BLaER1 (cell line): ENCODE measurements at regions not wholly inside any gene's neighbourhood (a gene's known extent, or its start where the extent isn't known, plus 50 kb on each side); places are given as distances from the start of the nearest gene placed in this dataset.
"Not testable (repeated sequence)": the region's sequence is repeated elsewhere in the genome, so short reads cannot be mapped to it uniquely, and the experiment has no call there.

Source experiments
- H3K27ac ChIP-seq: shearing (Covaris generic); formaldehyde crosslinking; 2 replicates; pipeline ENCODE4 v1.8.1; 2022
- H3K27me3 ChIP-seq: shearing (Covaris generic); formaldehyde crosslinking; 2 replicates; pipeline ENCODE4 v1.8.1; 2022
- H3K36me3 ChIP-seq: shearing (Covaris generic); formaldehyde crosslinking; 2 replicates; pipeline ENCODE4 v1.8.1; 2022
- H3K4me1 ChIP-seq: shearing (Covaris generic); formaldehyde crosslinking; 2 replicates; pipeline ENCODE4 v1.8.1; 2022
- H3K4me2 ChIP-seq: shearing (Covaris generic); formaldehyde crosslinking; 2 replicates; pipeline ENCODE4 v1.8.1; 2022
- H3K4me3 ChIP-seq: shearing (Covaris generic); formaldehyde crosslinking; 2 replicates; pipeline ENCODE4 v1.8.1; 2022
- H3K9ac ChIP-seq: shearing (Covaris generic); formaldehyde crosslinking; 2 replicates; pipeline ENCODE4 v1.8.1; 2022
- H3K9me3 ChIP-seq: shearing (Covaris generic); formaldehyde crosslinking; 2 replicates; pipeline ENCODE4 v1.8.1; 2022
- H4K20me1 ChIP-seq: shearing (Covaris generic); formaldehyde crosslinking; 2 replicates; pipeline ENCODE4 v1.8.1; 2022
- Cebpa-rat ChIP-seq: shearing (Covaris generic); IDR thresholded peaks from 2 replicates; pipeline ENCODE4 v1.8.1; 2022

DNA sequence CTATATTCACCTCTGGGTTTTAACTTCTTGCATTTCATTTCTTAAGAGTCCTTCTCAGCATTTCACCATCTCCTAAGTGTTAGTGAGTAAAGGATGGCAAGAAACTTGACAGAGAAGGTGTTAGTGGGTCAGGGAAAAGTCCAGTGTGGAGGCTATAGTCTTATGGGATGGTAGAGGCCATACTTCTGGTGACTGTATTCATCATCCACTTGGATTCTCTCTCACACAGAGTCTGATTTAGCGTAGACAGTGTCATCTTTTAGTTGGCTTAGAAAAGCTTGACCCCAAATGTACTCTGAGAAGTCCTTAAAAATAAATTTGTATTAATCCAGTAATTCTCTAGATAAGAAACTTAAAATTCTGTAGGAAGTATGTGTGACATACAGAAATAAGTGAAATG is 232.4 kb upstream of the FBXO33 start:
- Histone ChIP-seq H3K4me2 (peak overlapping the region; percentile 77), H3K36me3 (no peaks in the 10 kb centered on the region), H3K27me3 (no peaks in the 10 kb centered on the region), H3K4me1 (peaks cover 66% of the 10 kb centered on the region), H3K9ac (peak overlapping the region; percentile 60; the same call in 1 of the 2 replicates), H3K4me3 (peak overlapping the region; percentile 43), H3K9me3 (peaks cover 8% of the 10 kb centered on the region; the same call in 1 of the 2 replicates), H3K27ac (peak overlapping the region; percentile 78), H4K20me1 (no peaks in the 10 kb centered on the region)
- TF ChIP-seq Cebpa-rat, result no peak

DNA sequence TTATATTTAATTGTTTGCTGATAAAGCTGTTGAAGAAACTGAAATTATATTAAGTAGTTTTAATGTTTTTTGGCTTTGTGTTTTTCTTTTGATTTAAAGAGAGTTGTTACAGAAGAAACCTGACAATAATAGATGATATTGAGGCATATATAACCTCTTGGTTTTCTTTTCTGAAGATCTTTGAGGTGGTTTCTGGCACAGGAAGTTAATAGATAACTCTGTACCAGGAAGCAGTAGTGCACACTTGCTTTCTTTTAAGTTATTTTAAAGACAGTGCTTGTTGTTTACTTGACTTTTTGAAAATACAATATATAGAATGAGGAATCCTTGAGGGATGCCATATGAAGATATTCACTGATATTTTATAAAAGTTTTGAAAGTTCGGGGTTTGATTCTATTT is 209.0 kb upstream of the FBXO33 start:
- TF ChIP-seq Cebpa-rat, result no peak
- no peaks in the 10 kb centered on the region for H3K36me3 ChIP-seq
- H4K20me1 ChIP-seq, result no peaks in the 10 kb centered on the region
- H3K27ac ChIP-seq, result 0 out of 2 replicates have a peak overlapping the region, but pooled peaks have one; percentile 27
- peaks cover 17% of the 10 kb centered on the region for H3K9me3 ChIP-seq
- H3K27me3 ChIP-seq, result no peaks in the 10 kb centered on the region
- no peak overlapping the region for H3K9ac ChIP-seq
- H3K4me3 ChIP-seq, result no peak overlapping the region
- H3K4me2 ChIP-seq, result peak overlapping the region; percentile 53
- peaks cover 21% of the 10 kb centered on the region for H3K4me1 ChIP-seq

DNA sequence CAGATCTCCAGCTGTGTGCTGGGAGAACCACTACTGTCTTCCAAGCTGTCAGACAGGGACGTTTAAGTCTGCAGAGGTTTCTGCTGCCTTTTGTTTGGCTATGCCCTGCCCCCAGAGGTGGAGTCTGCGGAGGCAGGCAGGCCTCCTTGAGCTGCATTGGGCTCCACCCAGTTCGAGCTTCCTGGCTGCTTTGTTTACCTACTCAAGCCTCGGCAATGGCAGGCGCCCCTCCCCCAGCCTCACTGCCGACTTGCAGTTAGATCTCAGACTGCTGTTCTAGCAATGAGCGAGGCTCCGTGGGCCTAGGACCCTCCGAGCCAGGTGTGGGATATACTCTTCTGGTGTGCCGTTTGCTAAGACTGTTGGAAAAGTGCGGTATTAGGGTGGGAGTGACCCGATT is 206.8 kb upstream of the FBXO33 start:
- peaks cover 17% of the 10 kb centered on the region for H3K9me3 ChIP-seq

DNA sequence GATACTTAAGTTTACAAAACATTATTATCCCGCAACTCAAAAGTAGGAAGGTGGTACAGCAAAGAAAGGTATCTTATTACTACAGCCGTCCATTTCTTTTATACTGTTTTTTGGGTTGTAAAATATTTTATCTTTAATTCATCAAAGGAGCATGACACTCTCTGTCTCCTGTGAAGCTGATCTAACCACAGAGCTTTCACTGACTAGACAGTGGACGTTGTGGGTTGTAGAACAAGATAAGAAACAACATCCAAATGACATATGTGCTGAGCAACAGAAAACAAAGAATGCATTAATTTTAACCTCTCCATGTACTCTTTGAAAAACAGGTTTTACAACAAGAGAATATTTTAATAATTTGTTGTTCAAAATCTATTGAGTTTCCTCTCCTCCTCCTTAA is 195.9 kb upstream of the FBXO33 start:
- Histone ChIP-seq H3K9ac (no peak overlapping the region), H3K4me1 (no peaks in the 10 kb centered on the region), H4K20me1 (no peaks in the 10 kb centered on the region), H3K27me3 (no peaks in the 10 kb centered on the region), H3K4me3 (no peak overlapping the region), H3K36me3 (no peaks in the 10 kb centered on the region), H3K9me3 (no peaks in the 10 kb centered on the region), H3K27ac (no peak overlapping the region), H3K4me2 (no peak overlapping the region)
- no peak for TF ChIP-seq Cebpa-rat

More for the DNA sequence above, 206.8 kb upstream of the FBXO33 start:
- H3K36me3 ChIP-seq, H3K4me2 ChIP-seq, H3K27me3 ChIP-seq, H3K9ac ChIP-seq, H4K20me1 ChIP-seq, H3K27ac ChIP-seq, H3K4me3 ChIP-seq: not testable (repeated sequence)
- H3K4me1 ChIP-seq, result peaks cover 21% of the 10 kb centered on the region

DNA sequence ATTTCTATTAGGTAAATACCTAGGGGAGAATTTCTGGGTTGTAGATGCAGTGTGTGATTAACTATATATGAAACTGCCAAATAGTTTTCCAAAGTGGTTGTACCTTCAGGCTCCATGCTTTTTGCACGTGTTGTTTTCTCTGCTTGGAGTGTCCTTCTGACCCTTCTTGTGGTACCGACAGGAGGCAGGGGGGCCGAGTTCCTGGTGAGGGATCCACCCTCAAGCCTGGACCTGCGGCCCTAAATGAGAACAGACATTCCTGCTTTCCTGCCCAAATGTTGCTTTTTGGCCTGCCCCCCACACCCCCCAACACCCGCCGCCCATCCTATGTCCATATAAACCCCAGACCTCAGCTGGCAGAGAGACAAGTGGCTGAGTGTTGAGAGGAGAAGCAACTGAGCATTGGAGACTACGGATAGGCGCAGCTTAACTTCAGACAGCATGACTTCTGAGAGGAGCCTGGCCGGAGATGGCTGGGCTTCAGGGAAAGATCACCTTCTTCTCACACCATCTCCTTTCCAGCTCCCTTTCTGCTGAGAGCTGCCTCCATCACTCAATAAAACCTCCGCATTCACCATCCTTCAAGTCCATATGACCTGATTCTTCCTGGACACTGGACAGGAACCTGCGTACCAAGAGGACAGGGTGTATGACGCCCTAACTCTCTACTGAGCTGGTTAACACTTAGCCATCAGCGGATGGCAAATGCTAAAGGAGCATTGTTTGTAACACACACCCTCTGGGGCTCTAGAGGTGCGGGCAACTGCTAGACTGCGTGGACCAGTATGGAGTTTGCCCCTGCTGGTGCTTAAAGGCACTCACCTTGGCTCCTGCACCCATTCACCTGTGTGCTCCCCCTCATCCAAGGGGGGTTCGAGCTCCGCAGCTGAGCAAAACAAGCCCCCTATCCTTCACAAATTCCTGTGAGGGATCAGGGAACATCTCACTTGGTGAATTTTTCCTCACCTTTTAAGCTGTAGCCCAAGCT is 194.7 kb upstream of the FBXO33 start:
- Histone ChIP-seq H3K9me3 (peaks cover 10% of the 10 kb centered on the region), H3K4me2 (no peak overlapping the region), H3K9ac (no peak overlapping the region), H4K20me1 (no peaks in the 10 kb centered on the region), H3K4me3 (no peak overlapping the region), H3K4me1 (no peaks in the 10 kb centered on the region), H3K36me3 (no peaks in the 10 kb centered on the region), H3K27me3 (no peaks in the 10 kb centered on the region), H3K27ac (no peak overlapping the region)
- no peak for TF ChIP-seq Cebpa-rat

DNA sequence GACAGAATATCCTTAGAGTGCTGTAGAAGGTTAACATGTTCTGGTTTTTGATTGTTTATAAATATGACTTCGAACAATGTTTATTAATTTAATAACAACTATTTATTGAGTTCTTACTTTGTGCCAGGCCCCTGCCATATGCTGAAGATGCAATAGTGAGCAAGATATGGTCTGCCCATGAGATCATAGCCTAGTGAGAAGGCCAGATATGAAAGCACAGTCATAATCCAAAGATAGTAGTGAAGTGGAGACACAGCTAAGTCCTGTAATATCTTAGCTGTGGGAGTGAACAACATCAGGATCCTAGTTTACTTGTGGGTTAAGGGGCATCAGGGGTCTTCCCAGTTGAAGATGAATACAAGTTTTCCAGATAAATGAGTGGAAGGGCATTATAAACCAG is 189.4 kb upstream of the FBXO33 start:
- no peak overlapping the region for H3K9ac ChIP-seq
- peaks cover 6% of the 10 kb centered on the region; the same call in 1 of the 2 replicates for H3K4me1 ChIP-seq
- TF ChIP-seq Cebpa-rat, result no peak
- peaks cover 10% of the 10 kb centered on the region for H3K9me3 ChIP-seq
- H3K27ac ChIP-seq, result no peak overlapping the region
- no peak overlapping the region for H3K4me3 ChIP-seq
- no peak overlapping the region for H3K4me2 ChIP-seq
- no peaks in the 10 kb centered on the region for H3K27me3 ChIP-seq
- no peaks in the 10 kb centered on the region for H3K36me3 ChIP-seq
- no peaks in the 10 kb centered on the region for H4K20me1 ChIP-seq

DNA sequence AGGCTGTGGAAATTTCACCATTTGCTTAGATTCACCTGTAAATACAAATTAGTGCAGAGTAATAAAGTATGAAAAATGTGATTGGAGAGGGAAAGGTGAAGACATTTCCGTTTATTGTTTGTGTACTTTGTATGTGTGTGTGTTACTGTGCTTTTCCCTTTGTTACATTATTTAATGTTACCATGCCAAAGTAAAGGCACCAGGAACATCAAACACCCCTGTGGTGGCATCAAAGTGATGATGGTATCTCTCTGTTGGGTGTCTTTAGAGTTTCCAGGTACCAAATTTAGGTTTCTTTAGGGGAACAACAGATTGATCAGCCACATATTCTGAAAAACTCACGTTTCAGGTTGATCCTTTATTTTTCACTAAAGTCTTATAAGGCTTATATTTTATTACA is 189.0 kb upstream of the FBXO33 start:
- Histone ChIP-seq H3K27me3 (no peaks in the 10 kb centered on the region), H3K4me1 (peaks cover 6% of the 10 kb centered on the region; the same call in 1 of the 2 replicates), H4K20me1 (no peaks in the 10 kb centered on the region), H3K9me3 (peaks cover 10% of the 10 kb centered on the region), H3K36me3 (no peaks in the 10 kb centered on the region), H3K4me3 (no peak overlapping the region), H3K4me2 (no peak overlapping the region), H3K9ac (no peak overlapping the region), H3K27ac (no peak overlapping the region)
- TF ChIP-seq Cebpa-rat, result no peak

DNA sequence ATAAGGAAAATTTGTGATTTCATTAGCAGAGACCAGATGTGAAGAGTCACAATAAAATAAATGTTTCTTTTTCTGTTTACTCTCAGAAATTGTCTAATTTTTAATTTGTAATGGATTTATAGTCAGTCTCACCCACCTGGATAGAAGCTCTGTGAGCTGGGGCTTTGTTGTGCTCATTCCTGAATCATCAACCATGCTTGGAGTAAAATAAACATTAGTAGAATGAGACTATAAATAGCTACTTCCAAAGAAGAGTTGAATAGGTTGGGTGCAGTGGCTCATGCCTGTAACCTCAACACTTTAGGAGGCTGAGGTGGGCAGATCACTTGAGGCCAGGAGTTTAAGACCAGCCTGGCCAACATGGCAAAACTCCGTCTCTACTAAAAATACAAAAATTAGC is 185.3 kb upstream of the FBXO33 start:
- H3K4me2 ChIP-seq, result no peak overlapping the region
- H3K9ac ChIP-seq, result no peak overlapping the region
- H3K4me1 ChIP-seq, result peaks cover 14% of the 10 kb centered on the region; the same call in 1 of the 2 replicates
- H3K9me3 ChIP-seq, result peaks cover 5% of the 10 kb centered on the region
- no peak overlapping the region for H3K4me3 ChIP-seq
- no peaks in the 10 kb centered on the region for H4K20me1 ChIP-seq
- H3K27me3 ChIP-seq, result no peaks in the 10 kb centered on the region
- no peaks in the 10 kb centered on the region for H3K36me3 ChIP-seq
- H3K27ac ChIP-seq, result no peak overlapping the region
- no peak for TF ChIP-seq Cebpa-rat

DNA sequence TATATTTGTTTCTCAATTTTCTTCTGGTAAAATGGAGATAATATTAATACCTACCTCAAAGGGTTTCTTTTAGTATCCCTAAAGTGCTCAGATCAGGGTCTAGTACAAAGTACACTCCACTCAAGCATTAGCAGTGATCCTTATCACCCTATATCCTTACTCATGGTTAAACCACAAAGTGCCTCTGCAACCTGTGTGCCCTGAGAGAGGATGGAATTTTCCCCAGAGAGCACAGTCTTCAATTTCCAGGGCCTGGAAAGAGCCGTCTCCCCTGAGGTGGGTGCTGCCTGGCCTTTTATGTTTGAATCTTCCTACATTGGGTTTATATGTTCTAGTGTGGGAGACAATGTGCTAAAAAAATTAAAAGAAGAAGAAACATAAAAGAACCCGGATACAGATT is 183.1 kb upstream of the FBXO33 start:
- H4K20me1 ChIP-seq, result no peaks in the 10 kb centered on the region
- no peaks in the 10 kb centered on the region for H3K27me3 ChIP-seq
- H3K4me3 ChIP-seq, result no peak overlapping the region
- H3K9me3 ChIP-seq, result no peaks in the 10 kb centered on the region
- no peak overlapping the region for H3K4me2 ChIP-seq
- H3K4me1 ChIP-seq, result peaks cover 14% of the 10 kb centered on the region; the same call in 1 of the 2 replicates
- H3K27ac ChIP-seq, result no peak overlapping the region
- no peak for TF ChIP-seq Cebpa-rat
- H3K36me3 ChIP-seq, result no peaks in the 10 kb centered on the region
- H3K9ac ChIP-seq, result no peak overlapping the region

DNA sequence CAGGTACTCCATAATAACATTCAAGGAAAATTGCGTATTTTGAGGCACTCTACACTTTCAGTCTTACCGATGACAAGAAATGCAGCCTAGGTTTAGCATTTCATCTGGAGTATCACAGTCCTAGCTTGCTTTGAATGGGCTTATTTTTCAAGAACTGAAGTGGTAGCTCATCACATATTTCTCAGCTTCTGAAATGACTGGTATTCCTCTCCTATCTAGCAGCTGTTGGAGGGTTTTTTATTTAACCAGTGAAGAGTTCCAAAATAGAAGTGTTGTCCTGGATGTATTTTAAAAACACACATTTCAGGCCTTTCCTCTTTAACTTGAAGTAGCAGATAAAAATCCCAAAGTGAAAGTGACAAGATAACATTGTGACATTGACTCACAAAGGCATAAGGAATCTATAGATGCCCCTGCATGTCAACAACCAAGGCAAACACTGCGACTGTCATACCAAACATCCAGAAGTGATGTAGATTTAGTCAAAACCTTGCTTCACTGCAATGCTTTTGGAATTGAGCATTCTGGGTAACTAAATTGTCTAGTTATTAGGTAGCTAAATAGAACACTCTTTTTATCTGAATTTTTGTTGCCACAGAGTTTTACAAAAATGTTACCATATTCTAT is 182.2 kb upstream of the FBXO33 start:
- Histone ChIP-seq H3K9me3 (no peaks in the 10 kb centered on the region), H4K20me1 (no peaks in the 10 kb centered on the region), H3K4me1 (peaks cover 12% of the 10 kb centered on the region; the same call in 1 of the 2 replicates), H3K9ac (no peak overlapping the region), H3K36me3 (no peaks in the 10 kb centered on the region), H3K27ac (no peak overlapping the region), H3K4me2 (no peak overlapping the region), H3K4me3 (no peak overlapping the region), H3K27me3 (no peaks in the 10 kb centered on the region)
- no peak for TF ChIP-seq Cebpa-rat
